Activated CD4-positive, alpha-beta T cell treated with anti-CD3 and anti-CD28 coated beads, Interleukin-2, Interleukin-6, amounts not matched to agents 100 ng/mL and 50 ng/mL, durations not matched to agents 16 hours and 8 hours (primary cell): ENCODE measurements at regions not wholly inside any gene's neighbourhood (a gene's known extent, or its start where the extent isn't known, plus 50 kb on each side); places are given as distances from the start of the nearest gene placed in this dataset.
"Not testable (repeated sequence)": the region's sequence is repeated elsewhere in the genome, so short reads cannot be mapped to it uniquely, and the experiment has no call there.

Experiments used
- DNase-seq: peaks from one replicate; pipeline ENCODE4 v3.0.0-alpha.2; 2020

GRCh38 chr4:11116940-11117339 is 311.8 kb downstream of the HS3ST1 start:
- no peak for DNase-seq

- DNase-seq, result no peak
Observed at GRCh38 chr4:11111876-11112275, 316.8 kb downstream of the HS3ST1 start.

GRCh38 chr4:11111370-11111769 is 317.3 kb downstream of the HS3ST1 start:
- no peak for DNase-seq

DNA sequence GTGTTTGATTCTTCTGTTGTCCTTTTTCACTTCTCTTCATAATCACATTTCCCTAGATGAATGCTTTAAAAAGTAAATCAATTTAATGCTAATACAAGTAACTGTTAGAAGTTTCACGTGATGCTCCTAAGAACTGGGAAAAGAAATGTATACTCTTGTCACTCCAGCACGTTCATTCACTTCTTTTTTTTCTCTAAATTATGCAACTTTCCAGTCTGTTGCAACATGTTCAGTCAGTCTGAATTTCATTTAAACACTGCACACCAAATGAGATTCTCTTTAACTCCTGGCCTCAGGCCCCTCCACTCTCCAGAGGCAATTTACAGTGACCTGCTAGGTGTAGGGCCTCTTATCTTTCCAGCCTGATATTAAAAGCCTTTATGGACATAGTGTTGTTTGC is 321.9 kb downstream of the HS3ST1 start:
- no peak for DNase-seq

- no peak for DNase-seq
Observed at GRCh38 chr4:11106190-11106589, 322.5 kb downstream of the HS3ST1 start.

DNA sequence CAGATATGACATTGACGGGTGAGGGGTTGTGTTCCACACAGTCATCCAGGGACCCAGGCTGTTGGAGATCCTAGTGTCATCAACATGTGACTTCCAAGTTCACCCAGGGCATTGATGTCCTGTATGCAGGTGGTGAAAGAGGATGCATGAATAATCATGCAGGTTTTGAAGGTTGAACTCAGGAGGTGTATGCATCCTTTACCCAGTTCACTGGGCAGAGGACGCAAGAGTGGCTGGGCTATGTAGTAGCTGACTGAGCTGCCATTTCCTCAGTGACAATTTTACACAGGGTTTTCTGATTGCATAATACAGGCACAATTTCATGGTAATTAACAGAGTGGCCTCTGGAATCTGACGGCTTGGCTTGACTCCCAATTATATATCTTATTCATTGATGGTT is 323.0 kb downstream of the HS3ST1 start:
- DNase-seq, result no peak

GRCh38 chr4:11098461-11098860 is 330.2 kb downstream of the HS3ST1 start:
- no peak for DNase-seq

DNA sequence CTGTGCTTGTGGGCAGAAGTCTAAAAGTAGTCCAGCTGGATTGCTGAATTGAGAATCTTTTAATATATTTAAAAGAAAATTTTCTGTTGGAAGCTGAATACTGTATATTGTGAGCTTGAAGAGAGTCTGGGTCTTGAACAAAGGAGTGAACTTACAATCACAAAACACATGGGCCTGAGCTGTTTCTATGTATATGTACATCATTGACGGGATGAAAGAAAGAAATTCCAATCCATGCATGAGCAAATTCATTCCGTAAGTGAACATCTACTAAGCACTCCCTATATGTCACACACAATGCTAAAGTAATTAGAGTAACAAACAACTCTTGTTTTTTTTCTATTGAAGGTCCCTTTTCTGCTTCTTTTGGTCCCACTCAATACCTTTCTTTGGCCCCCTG is 331.0 kb downstream of the HS3ST1 start:
- no peak for DNase-seq

GRCh38 chr4:11081006-11081405 is 347.7 kb downstream of the HS3ST1 start:
- no peak for DNase-seq

- no peak for DNase-seq
Observed at GRCh38 chr4:11079171-11079570, 349.5 kb downstream of the HS3ST1 start.

- DNase-seq, result no peak
Observed at GRCh38 chr4:11074581-11075241, 354.0 kb downstream of the HS3ST1 start.

- no peak for DNase-seq
Observed at GRCh38 chr4:11073621-11074051, 355.1 kb downstream of the HS3ST1 start.

DNA sequence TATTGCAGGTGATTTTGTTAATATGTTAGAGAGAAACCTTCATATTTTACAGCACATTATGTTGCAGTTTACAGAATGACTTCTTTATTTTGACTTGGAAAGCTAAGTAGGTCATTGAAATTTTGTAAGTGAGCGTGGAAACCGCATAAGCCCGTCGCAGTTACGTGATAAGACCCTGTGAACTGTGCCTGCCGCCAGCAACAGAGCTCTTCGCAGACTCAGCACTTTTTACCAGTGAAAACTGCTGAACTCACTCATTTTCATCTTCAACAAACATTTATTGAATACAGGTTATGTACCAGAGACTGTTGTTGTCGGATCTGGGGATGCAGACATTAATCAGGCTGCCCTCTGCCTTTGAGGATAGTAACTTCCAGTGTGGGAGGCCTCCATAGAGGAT is 355.7 kb downstream of the HS3ST1 start:
- DNase-seq, result no peak

GRCh38 chr4:11072463-11072862 is 356.2 kb downstream of the HS3ST1 start:
- no peak for DNase-seq

- DNase-seq, result no peak
Observed at GRCh38 chr4:11070813-11071212, 357.9 kb downstream of the HS3ST1 start.

- no peak for DNase-seq
Observed at GRCh38 chr4:11069581-11070211, 359.0 kb downstream of the HS3ST1 start.

GRCh38 chr4:11069083-11069482 is 359.6 kb downstream of the HS3ST1 start:
- DNase-seq, result no peak

GRCh38 chr4:11066584-11066983 is 362.1 kb downstream of the HS3ST1 start:
- not testable (repeated sequence) for DNase-seq

- not testable (repeated sequence) for DNase-seq
Observed at GRCh38 chr4:11060637-11061036, 368.1 kb downstream of the HS3ST1 start.

- DNase-seq, result not testable (repeated sequence)
Observed at GRCh38 chr4:11054937-11055336, 370.4 kb upstream of the CLNK start.

GRCh38 chr4:11053601-11054220 is 369.1 kb upstream of the CLNK start:
- DNase-seq, result no peak

DNA sequence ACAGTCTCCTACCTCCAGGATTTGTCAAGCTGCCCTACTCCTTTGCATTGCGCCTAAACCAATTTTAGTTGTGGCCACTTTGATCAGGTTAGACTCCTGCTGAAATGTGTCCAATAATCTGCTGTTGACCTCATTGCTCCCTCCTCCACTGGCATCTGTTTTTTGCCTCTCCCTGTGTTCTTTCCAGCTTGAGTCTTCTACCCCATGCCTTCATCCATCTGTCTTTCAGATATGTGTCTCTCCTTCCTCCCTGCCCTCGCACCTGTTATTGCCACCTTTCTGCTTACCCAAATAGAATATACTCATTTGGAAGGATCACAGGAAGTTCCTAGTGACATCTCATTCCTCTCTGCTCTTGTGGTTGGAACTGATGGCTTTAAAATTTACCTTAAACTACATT is 366.6 kb upstream of the CLNK start:
- DNase-seq, result no peak

DNA sequence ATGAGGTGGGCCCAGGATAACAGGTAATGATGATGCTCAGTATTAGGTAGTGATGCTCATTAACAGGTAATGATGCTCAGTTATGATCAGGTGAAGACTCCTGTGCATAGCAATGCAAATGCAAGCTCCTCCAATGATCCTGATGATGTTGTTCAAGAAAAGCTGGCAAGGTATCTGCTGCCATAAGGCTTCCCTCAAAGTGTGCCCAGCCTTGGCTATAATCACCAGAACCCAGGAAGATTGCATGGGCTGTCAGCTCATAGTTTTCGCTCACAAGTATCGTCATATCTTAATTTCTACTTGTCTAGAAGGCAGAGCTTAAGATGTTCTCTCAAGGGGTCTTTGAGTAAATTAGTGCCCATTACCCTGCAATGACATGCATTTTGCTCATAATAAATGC is 366.2 kb upstream of the CLNK start:
- DNase-seq, result no peak

DNA sequence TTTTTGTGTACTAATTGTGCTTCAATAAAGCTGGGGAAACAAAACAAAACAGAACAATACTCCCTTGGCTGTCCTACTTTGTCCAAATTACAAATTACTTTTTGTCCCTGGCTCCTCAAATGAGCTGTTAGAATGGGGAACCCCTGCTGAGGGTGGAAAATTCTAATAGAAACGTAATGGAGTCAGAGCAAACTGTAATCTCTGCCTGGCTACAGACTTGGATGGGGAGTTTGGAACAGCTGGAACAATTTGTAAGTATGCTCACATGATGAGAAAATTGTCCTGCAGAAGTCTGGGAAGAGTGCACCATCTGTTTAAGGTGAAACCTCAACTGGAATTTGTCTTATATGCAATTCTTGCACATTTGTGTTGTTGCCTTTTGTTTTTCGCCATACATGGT is 364.4 kb upstream of the CLNK start:
- no peak for DNase-seq

GRCh38 chr4:11042760-11043159 is 358.2 kb upstream of the CLNK start:
- DNase-seq, result no peak
